ENCODE measurements at regions not wholly inside any gene's neighbourhood (a gene's known extent, or its start where the extent isn't known, plus 50 kb on each side); places are given as distances from the start of the nearest gene placed in this dataset.

GRCh38 chr6:45780523-45780922 lies 235.1 kb downstream of the CLIC5 start:
- TF ChIP-seq CTCF (IDR thresholded peaks at IDR 0.05; ENCODE audit: insufficient read depth, low read length, poor library complexity, severe bottlenecking), result no peak
- no peaks in the 10 kb centered on the region for H3K27me3 ChIP-seq (ENCODE audit: control insufficient read depth, insufficient read depth, low read length)
- H3K36me3 ChIP-seq (ENCODE audit: control insufficient read depth, insufficient read depth, low read length), result no peaks in the 10 kb centered on the region
- DNase-seq (ENCODE audit: low read depth), result no peak
- H3K4me3 ChIP-seq (ENCODE audit: low read depth, low read length), result no peak overlapping the region

- Histone ChIP-seq H3K27me3 (ENCODE audit: control insufficient read depth, insufficient read depth, low read length) (no peaks in the 10 kb centered on the region), H3K4me3 (ENCODE audit: low read depth, low read length) (no peak overlapping the region), H3K36me3 (ENCODE audit: control insufficient read depth, insufficient read depth, low read length) (no peaks in the 10 kb centered on the region)
- DNase-seq (ENCODE audit: low read depth), result no peak
- no peak for TF ChIP-seq CTCF (IDR thresholded peaks at IDR 0.05; ENCODE audit: insufficient read depth, low read length, poor library complexity, severe bottlenecking)
Observed at GRCh38 chr6:45775026-45775697, 240.5 kb downstream of the CLIC5 start.

- DNase-seq (ENCODE audit: low read depth), result no peak
- TF ChIP-seq CTCF (IDR thresholded peaks at IDR 0.05; ENCODE audit: insufficient read depth, low read length, poor library complexity, severe bottlenecking), result no peak
- Histone ChIP-seq H3K4me3 (ENCODE audit: low read depth, low read length) (no peak overlapping the region), H3K36me3 (ENCODE audit: control insufficient read depth, insufficient read depth, low read length) (no peaks in the 10 kb centered on the region), H3K27me3 (ENCODE audit: control insufficient read depth, insufficient read depth, low read length) (no peaks in the 10 kb centered on the region)
Observed at GRCh38 chr6:45773906-45774305, 241.8 kb downstream of the CLIC5 start.

- no peaks in the 10 kb centered on the region for H3K27me3 ChIP-seq (ENCODE audit: control insufficient read depth, insufficient read depth, low read length)
- DNase-seq (ENCODE audit: low read depth), result no peak
Observed at GRCh38 chr6:45772886-45773495, 242.7 kb downstream of the CLIC5 start.

GRCh38 chr6:45772051-45772450 lies 243.6 kb downstream of the CLIC5 start:
- H3K36me3 ChIP-seq (ENCODE audit: control insufficient read depth, insufficient read depth, low read length), result no peaks in the 10 kb centered on the region
- no peak for DNase-seq (ENCODE audit: low read depth)
- TF ChIP-seq CTCF (IDR thresholded peaks at IDR 0.05; ENCODE audit: insufficient read depth, low read length, poor library complexity, severe bottlenecking), result no peak
- H3K4me3 ChIP-seq (ENCODE audit: low read depth, low read length), result no peak overlapping the region
- H3K27me3 ChIP-seq (ENCODE audit: control insufficient read depth, insufficient read depth, low read length), result no peaks in the 10 kb centered on the region

More at GRCh38 chr6:45772886-45773495, 242.7 kb downstream of the CLIC5 start:
- no peaks in the 10 kb centered on the region for H3K36me3 ChIP-seq (ENCODE audit: control insufficient read depth, insufficient read depth, low read length)
- no peak overlapping the region for H3K4me3 ChIP-seq (ENCODE audit: low read depth, low read length)
- no peak for TF ChIP-seq CTCF (IDR thresholded peaks at IDR 0.05; ENCODE audit: insufficient read depth, low read length, poor library complexity, severe bottlenecking)

GRCh38 chr6:45763281-45763680 lies 252.4 kb downstream of the CLIC5 start:
- Histone ChIP-seq H3K36me3 (ENCODE audit: control insufficient read depth, insufficient read depth, low read length) (no peaks in the 10 kb centered on the region), H3K27me3 (ENCODE audit: control insufficient read depth, insufficient read depth, low read length) (no peaks in the 10 kb centered on the region), H3K4me3 (ENCODE audit: low read depth, low read length) (no peak overlapping the region)
- no peak for DNase-seq (ENCODE audit: low read depth)
- TF ChIP-seq CTCF (IDR thresholded peaks at IDR 0.05; ENCODE audit: insufficient read depth, low read length, poor library complexity, severe bottlenecking), result no peak
